Medulla oblongata (tissue), 1 donor: ENCODE measurements at regions not wholly inside any gene's neighbourhood (a gene's known extent, or its start where the extent isn't known, plus 50 kb on each side); places are given as distances from the start of the nearest gene placed in this dataset.

ENCODE experiments used
- DNase-seq: peaks from one replicate; pipeline ENCODE4 v3.0.0-alpha.2; 2015; ENCODE audit errors: extremely low spot score

GRCh38 chrX:93598076-93598475, 75.3 kb downstream of the NAP1L3 start:
- DNase-seq, result no peak

GRCh38 chrX:93594780-93595179, 78.6 kb downstream of the NAP1L3 start:
- DNase-seq, result no peak

GRCh38 chrX:93593966-93594365, 79.4 kb downstream of the NAP1L3 start:
- DNase-seq, result no peak

GRCh38 chrX:93591398-93591797, 82.0 kb downstream of the NAP1L3 start:
- DNase-seq, result peak; percentile 3

- DNase-seq, result no peak
Observed at GRCh38 chrX:93585661-93586060, 87.7 kb downstream of the NAP1L3 start.

- no peak for DNase-seq
Observed at GRCh38 chrX:93580634-93581033, 92.7 kb downstream of the NAP1L3 start.

- no peak for DNase-seq
Observed at GRCh38 chrX:93538575-93538974, 134.8 kb downstream of the NAP1L3 start.

- no peak for DNase-seq
Observed at GRCh38 chrX:93528917-93529316, 144.5 kb downstream of the NAP1L3 start.
